B cell (primary cell): ENCODE measurements at regions not wholly inside any gene's neighbourhood (a gene's known extent, or its start where the extent isn't known, plus 50 kb on each side); places are given as distances from the start of the nearest gene placed in this dataset.

Experiments used
- ATAC-seq: fragments of 200-7000 bp; cut with Tn5 transposase; one replicate; pipeline ENCODE4 v1.10.0; 2021; ENCODE audit warnings: low read depth, mild to moderate bottlenecking, moderate number of reproducible peaks, moderate library complexity
- CTCF ChIA-PET: fragments of 350-600 bp; sonication (Branson Sonifier 250); formaldehyde crosslinking; loops from one replicate; lab custom pipeline; 2021; ENCODE audit warnings: antibody characterized with exemption, inconsistent platforms; lab: Charles Lee
- POLR2A ChIA-PET: fragments of 350-600 bp; sonication (Branson Sonifier 250); formaldehyde crosslinking; loops from one replicate; lab custom pipeline; 2021; ENCODE audit warnings: antibody characterized with exemption; lab: Charles Lee
- DNase-seq: peaks from one replicate; pipeline ENCODE4 v3.0.0; 2013
- H2AFZ ChIP-seq: 2 replicates; pipeline ENCODE4 v1.6.1; 2012; ENCODE audit warnings: mild to moderate bottlenecking, low read depth, low read length; ENCODE audit not compliant: insufficient read depth, poor library complexity, severe bottlenecking
- H3K27ac ChIP-seq, 2 donors: 1 replicate in 1 of 2; 2 replicates in 1 of 2; pipeline ENCODE4 v1.5.1; 2012 to 2013; ENCODE audit warnings: low read length in 2 of 2, mild to moderate bottlenecking in 2 of 2, moderate library complexity in 1 of 2
- H3K27me3 ChIP-seq, 4 experiments: fragments of 200-600 bp in 1 of 4; sonication (generic) in 1 of 4; replicated peaks in 1 of 4; 1 replicate in 2 of 4; 2 replicates in 2 of 4; pipeline versions ENCODE4 v1.6.1 to v1.7.0; 2013 to 2016; ENCODE audit warnings: low read length in 3 of 4, mild to moderate bottlenecking in 2 of 4, mixed read lengths in 1 of 4, moderate library complexity in 1 of 4; ENCODE audit not compliant: insufficient read depth in 4 of 4, control insufficient read depth in 3 of 4; ENCODE audit errors: control extremely low read depth in 1 of 4
- H3K36me3 ChIP-seq, 2 experiments: replicated peaks in 1 of 2; 1 replicate in 1 of 2; 2 replicates in 1 of 2; pipeline versions ENCODE4 v1.6.1 to v1.7.1; 2013; ENCODE audit warnings: low read length in 1 of 2; ENCODE audit not compliant: insufficient read depth in 2 of 2, control insufficient read depth in 1 of 2; ENCODE audit errors: control extremely low read depth in 1 of 2, extremely low read depth in 1 of 2
- H3K4me1 ChIP-seq, 2 donors: fragments of 200-600 bp in 1 of 2; sonication (generic) in 1 of 2; 1 replicate in 1 of 2; 2 replicates in 1 of 2; pipeline versions ENCODE4 v1.5.1 to v1.6.1; 2013 to 2017; ENCODE audit warnings: low read length in 2 of 2; ENCODE audit not compliant: control insufficient read depth in 2 of 2, insufficient read depth in 2 of 2
- H3K4me2 ChIP-seq: replicated peaks from 2 replicates; pipeline ENCODE3; 2012; ENCODE audit warnings: mild to moderate bottlenecking, low read depth, low read length; ENCODE audit not compliant: poor library complexity, severe bottlenecking
- H3K4me3 ChIP-seq, 5 experiments: fragments of 200-600 bp in 1 of 5; sonication (generic) in 1 of 5; 1 replicate in 3 of 5; 2 replicates in 2 of 5; pipeline versions ENCODE4 v1.5.1 to v1.7.0; 2011 to 2016; ENCODE audit warnings: low read length in 4 of 5, mild to moderate bottlenecking in 4 of 5, low read depth in 2 of 5, control low read depth in 1 of 5, moderate library complexity in 1 of 5; ENCODE audit not compliant: insufficient read depth in 1 of 5; ENCODE audit errors: control extremely low read depth in 1 of 5, extremely low read depth in 1 of 5
- H3K79me2 ChIP-seq: fragments of 200-600 bp; sonication (generic); one replicate; pipeline ENCODE4 v1.6.0; 2016; ENCODE audit warnings: low read length; ENCODE audit not compliant: control insufficient read depth, insufficient read depth
- H3K9ac ChIP-seq: fragments of 200-600 bp; sonication (generic); 2 replicates; pipeline ENCODE4 v1.6.1; 2017; ENCODE audit warnings: mild to moderate bottlenecking, low read length, moderate library complexity
- H3K9me3 ChIP-seq, 3 donors: one replicate each; pipeline versions ENCODE4 v1.6.1 to v1.7.1; 2013; ENCODE audit warnings: low read length in 2 of 3; ENCODE audit not compliant: control insufficient read depth in 2 of 3, insufficient read depth in 1 of 3; ENCODE audit errors: control extremely low read depth in 1 of 3
- H4K20me1 ChIP-seq: 2 replicates; pipeline ENCODE4 v1.6.0; 2012; ENCODE audit warnings: mild to moderate bottlenecking, low read length; ENCODE audit not compliant: insufficient read depth, control insufficient read depth, poor library complexity, severe bottlenecking
- H3K27ac Mint-ChIP-seq: one replicate; pipeline ENCODE4 v1.8.0; 2021; ENCODE audit warnings: mixed read lengths
- H3K27me3 Mint-ChIP-seq: one replicate; pipeline ENCODE4 v1.8.0; 2021; ENCODE audit warnings: mixed read lengths
- H3K4me1 Mint-ChIP-seq: one replicate; pipeline ENCODE4 v1.8.0; 2021; ENCODE audit warnings: mixed read lengths
- H3K4me3 Mint-ChIP-seq: one replicate; pipeline ENCODE4 v1.8.0; 2021; ENCODE audit warnings: mixed read lengths
- H3K9me3 Mint-ChIP-seq: one replicate; pipeline ENCODE4 v1.8.0; 2022; ENCODE audit warnings: mixed read lengths; ENCODE audit not compliant: insufficient read depth
- CTCF ChIP-seq: fragments of 200-600 bp; IDR thresholded peaks from one replicate; pipeline ENCODE4 v1.8.0; 2022; ENCODE audit warnings: antibody characterized with exemption, mild to moderate bottlenecking
- EZH2 ChIP-seq: IDR thresholded peaks from 2 replicates; pipeline ENCODE4 v1.6.1; 2012; ENCODE audit warnings: borderline replicate concordance, low read depth, mild to moderate bottlenecking, moderate library complexity, low read length; ENCODE audit not compliant: insufficient read depth, poor library complexity, severe bottlenecking
- WGBS: methylation state at CpG from one replicate; pipeline ENCODE4 v1.1.5; 2013; ENCODE audit warnings: missing lambda C conversion rate; ENCODE audit not compliant: insufficient coverage; 5-methylcytosine and 5-hydroxymethylcytosine counted together
- intact Hi-C: fragments of 100-400 bp; cut with micrococcal nuclease; formaldehyde crosslinking; loops from one replicate; pipeline ENCODE4 v1.10.0; 2022

- intact Hi-C loops, result no loop called here
- TF ChIP-seq CTCF, result no peak
- TF ChIP-seq EZH2, result no peak
- no peaks in the 10 kb centered on the region for H3K36me3 ChIP-seq
- ChIA-PET CTCF (no interaction called here), POLR2A (no interaction called here)
- ATAC-seq (no peak), DNase-seq (no peak)
- H4K20me1 ChIP-seq, result no peaks in the 10 kb centered on the region
- no peaks in the 10 kb centered on the region for H3K4me1 ChIP-seq
- no peaks in the 10 kb centered on the region for H3K27me3 Mint-ChIP-seq
- H3K4me2 ChIP-seq, result no peak overlapping the region
- peaks cover 0 to 3% (median 0%) of the 10 kb centered on the region in 3 donors for H3K9me3 ChIP-seq
- no peaks in the 10 kb centered on the region for H3K79me2 ChIP-seq
- 80% methylated on average over 5 of the region's 8 CpGs for WGBS
- no peak overlapping the region for H3K4me3 Mint-ChIP-seq
- no peak overlapping the region for H3K9ac ChIP-seq
- H3K9me3 Mint-ChIP-seq, result no peaks in the 10 kb centered on the region
- H3K4me3 ChIP-seq, result no peak overlapping the region
- no peaks in the 10 kb centered on the region for H3K4me1 Mint-ChIP-seq
- no peak overlapping the region for H3K27ac Mint-ChIP-seq
- no peak overlapping the region for H3K27ac ChIP-seq
- no peaks in the 10 kb centered on the region for H3K27me3 ChIP-seq
- H2AFZ ChIP-seq, result no peak overlapping the region
Observed at GRCh38 chr2:220228310-220229006, 601.0 kb downstream of the SLC4A3 start.

DNA sequence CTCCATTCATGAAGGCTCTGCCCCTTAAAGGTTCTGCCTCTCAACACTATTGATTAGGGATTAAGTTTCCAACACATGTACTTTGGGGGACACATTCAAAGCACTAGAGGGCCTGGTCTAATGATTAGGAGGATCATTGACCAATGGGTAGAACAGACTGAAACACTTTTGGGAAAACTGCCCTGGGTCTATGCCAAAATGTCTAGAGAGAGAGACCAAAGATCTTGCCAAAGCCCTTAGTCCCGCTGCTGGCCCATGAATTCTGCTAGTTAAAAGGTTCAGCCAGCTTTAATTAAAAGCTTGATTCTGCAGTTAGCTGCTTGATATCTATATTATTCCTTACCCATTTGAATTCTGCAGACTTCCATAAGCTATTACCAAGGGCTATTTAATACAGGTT, 613.2 kb downstream of the SLC4A3 start:
- ChIA-PET POLR2A (no interaction called here), CTCF (no interaction called here)
- ATAC-seq, result no peak
- Histone ChIP-seq H2AFZ (no peak overlapping the region), H3K79me2 (no peaks in the 10 kb centered on the region), H3K27ac (no peak overlapping the region), H4K20me1 (no peaks in the 10 kb centered on the region), H3K9me3 (no peaks in the 10 kb centered on the region), H3K4me2 (no peak overlapping the region), H3K36me3 (no peaks in the 10 kb centered on the region), H3K9ac (no peak overlapping the region), H3K27me3 (no peaks in the 10 kb centered on the region), H3K4me3 (no peak overlapping the region), H3K4me1 (no peaks in the 10 kb centered on the region)
- DNase-seq, result no peak
- H3K4me3 Mint-ChIP-seq, result no peak overlapping the region
- no peak overlapping the region for H3K27ac Mint-ChIP-seq
- WGBS, result 70% methylated on average over 1 of the region's 1 CpG
- H3K27me3 Mint-ChIP-seq, result no peaks in the 10 kb centered on the region
- intact Hi-C loops, result no loop called here
- no peak for TF ChIP-seq EZH2
- no peak for TF ChIP-seq CTCF
- no peaks in the 10 kb centered on the region for H3K9me3 Mint-ChIP-seq
- no peaks in the 10 kb centered on the region for H3K4me1 Mint-ChIP-seq
